ENCODE measurements at regions not wholly inside any gene's neighbourhood (a gene's known extent, or its start where the extent isn't known, plus 50 kb on each side); places are given as distances from the start of the nearest gene placed in this dataset.

GRCh38 chr5:25459082-25459481 lies 814.3 kb upstream of the CDH10 start:
- ChIA-PET CTCF (no interaction called here), POLR2A (no interaction called here)
- H3K4me3 ChIP-seq (ENCODE audit: low read depth, low read length): no peak overlapping the region
- peaks cover 4% of the 10 kb centered on the region for H3K9me3 ChIP-seq (ENCODE audit: control insufficient read depth, insufficient read depth, low read length)
- H3K27ac ChIP-seq (ENCODE audit: low read depth, low read length): no peak overlapping the region
- H3K27me3 ChIP-seq (ENCODE audit: control insufficient read depth, insufficient read depth, low read length): no peaks in the 10 kb centered on the region
- no peak for TF ChIP-seq CTCF (IDR thresholded peaks at IDR 0.05; ENCODE audit: low read depth, low read length)
- no peak for DNase-seq (ENCODE audit: low read depth, low spot score)

- ChIA-PET POLR2A (no interaction called here), CTCF (no interaction called here)
- TF ChIP-seq CTCF (IDR thresholded peaks at IDR 0.05; ENCODE audit: low read depth, low read length): no peak
- Histone ChIP-seq H3K9me3 (ENCODE audit: control insufficient read depth, insufficient read depth, low read length) (peaks cover 4% of the 10 kb centered on the region), H3K4me3 (ENCODE audit: low read depth, low read length) (no peak overlapping the region), H3K27me3 (ENCODE audit: control insufficient read depth, insufficient read depth, low read length) (no peaks in the 10 kb centered on the region), H3K27ac (ENCODE audit: low read depth, low read length) (no peak overlapping the region)
- DNase-seq (ENCODE audit: low read depth, low spot score): no peak
Observed at GRCh38 chr5:25458628-25459027, 813.9 kb upstream of the CDH10 start.

GRCh38 chr5:25453500-25453899 lies 808.7 kb upstream of the CDH10 start:
- no peak for TF ChIP-seq CTCF (IDR thresholded peaks at IDR 0.05; ENCODE audit: low read depth, low read length)
- no peak overlapping the region for H3K27ac ChIP-seq (ENCODE audit: low read depth, low read length)
- H3K27me3 ChIP-seq (ENCODE audit: control insufficient read depth, insufficient read depth, low read length): no peaks in the 10 kb centered on the region
- POLR2A ChIA-PET: no interaction called here
- H3K9me3 ChIP-seq (ENCODE audit: control insufficient read depth, insufficient read depth, low read length): 0 out of 2 replicates have a peak, but pooled peaks cover 6% of the 10 kb centered on the region
- no peak for DNase-seq (ENCODE audit: low read depth, low spot score)
- no peak overlapping the region for H3K4me3 ChIP-seq (ENCODE audit: low read depth, low read length)
- CTCF ChIA-PET: no interaction called here

- no peak for DNase-seq (ENCODE audit: low read depth, low spot score)
- TF ChIP-seq CTCF (IDR thresholded peaks at IDR 0.05; ENCODE audit: low read depth, low read length): no peak
- CTCF ChIA-PET: no interaction called here
Observed at GRCh38 chr5:25451294-25451693, 806.5 kb upstream of the CDH10 start.

GRCh38 chr5:25448646-25449045 lies 803.9 kb upstream of the CDH10 start:
- H3K4me3 ChIP-seq (ENCODE audit: low read depth, low read length): no peak overlapping the region
- no peak overlapping the region for H3K27ac ChIP-seq (ENCODE audit: low read depth, low read length)
- POLR2A ChIA-PET: no interaction called here
- TF ChIP-seq CTCF (IDR thresholded peaks at IDR 0.05; ENCODE audit: low read depth, low read length): no peak
- no peak for DNase-seq (ENCODE audit: low read depth, low spot score)
- no peaks in the 10 kb centered on the region for H3K27me3 ChIP-seq (ENCODE audit: control insufficient read depth, insufficient read depth, low read length)
- CTCF ChIA-PET: no interaction called here
- H3K9me3 ChIP-seq (ENCODE audit: control insufficient read depth, insufficient read depth, low read length): peaks cover 8% of the 10 kb centered on the region; the same call in 1 of the 2 replicates

More at GRCh38 chr5:25451294-25451693, 806.5 kb upstream of the CDH10 start:
- no peak overlapping the region for H3K4me3 ChIP-seq (ENCODE audit: low read depth, low read length)
- H3K27me3 ChIP-seq (ENCODE audit: control insufficient read depth, insufficient read depth, low read length): no peaks in the 10 kb centered on the region
- POLR2A ChIA-PET: no interaction called here
- peaks cover 8% of the 10 kb centered on the region; the same call in 1 of the 2 replicates for H3K9me3 ChIP-seq (ENCODE audit: control insufficient read depth, insufficient read depth, low read length)
- H3K27ac ChIP-seq (ENCODE audit: low read depth, low read length): no peak overlapping the region

All from AG04450 (cell line).